ENCODE measurements at regions not wholly inside any gene's neighbourhood (a gene's known extent, or its start where the extent isn't known, plus 50 kb on each side); places are given as distances from the start of the nearest gene placed in this dataset.

GRCh38 chr3:72372161-72372560 is 476.1 kb downstream of the SHQ1 start:
- Histone ChIP-seq H4K20me1 (ENCODE audit: insufficient read depth) (no peaks in the 10 kb centered on the region), H3K27me3 (ENCODE audit: insufficient read depth) (no peaks in the 10 kb centered on the region), H3K4me2 (no peak overlapping the region), H3K4me3 (ENCODE audit: low read depth in 2 of 2, low read length in 1 of 2) (no peak overlapping the region), H3K27ac (ENCODE audit: low read depth in 2 of 2, low read length in 1 of 2) (no peak overlapping the region), H3K36me3 (replicated peaks in 1 of 2; ENCODE audit: control insufficient read depth in 1 of 2, insufficient read depth in 2 of 2, low read length in 1 of 2) (peaks cover 11% of the 10 kb centered on the region in 2 experiments), H3K9me3 (no peaks in the 10 kb centered on the region), H3K79me2 (ENCODE audit: insufficient read depth) (no peaks in the 10 kb centered on the region), H3K9me2 (no peaks in the 10 kb centered on the region), H3K4me1 (ENCODE audit: control insufficient read depth in 1 of 2, insufficient read depth in 2 of 2, low read depth in 1 of 2, low read length in 1 of 2) (peaks cover 0 to 4% of the 10 kb centered on the region in 2 experiments; a peak in 2 of 4 replicates), H3F3A (replicated peaks; ENCODE audit: insufficient read depth) (no peaks in the 10 kb centered on the region), H2AFZ (ENCODE audit: low read depth) (no peak overlapping the region), H3K9ac (no peak overlapping the region)
- TF ChIP-seq CHD2 (IDR thresholded peaks at IDR 0.05; ENCODE audit: low read length, partially characterized antibody) (no peak), SMC3 (IDR thresholded peaks at IDR 0.05; ENCODE audit: low read depth, low read length) (no peak), USF1 (IDR thresholded peaks at IDR 0.05; ENCODE audit: borderline replicate concordance, low read depth) (no peak), YY1 (IDR thresholded peaks at IDR 0.05; ENCODE audit: low read depth) (no peak), RXRA (IDR thresholded peaks at IDR 0.05; ENCODE audit: borderline replicate concordance, low read depth) (no peak), FOSL2 (IDR thresholded peaks at IDR 0.05; ENCODE audit: borderline replicate concordance, low read depth) (no peak), NRF1 (IDR thresholded peaks at IDR 0.05; ENCODE audit: low read depth, low read length) (no peak), MAX (IDR thresholded peaks at IDR 0.05; ENCODE audit: low read depth) (no peak), POLR2AphosphoS5 (IDR thresholded peaks at IDR 0.05; ENCODE audit: low read depth, low read length) (no peak), RFX5 (IDR thresholded peaks at IDR 0.05; ENCODE audit: low read length) (no peak), GATA2 (CRISPR knock-in tag; IDR thresholded peaks at IDR 0.05) (no peak), JUND (IDR thresholded peaks at IDR 0.05) (no peak), CTCF (IDR thresholded peaks at IDR 0.05) (no peak)
- POLR2A ChIA-PET = no interaction called here
- CTCF ChIA-PET = interaction anchor here (0.5 kb wide), 1 partner anchor 155 kb away, joined by 3 read pairs; no protein-coding TSS in a partner anchor
- no peak for DNase-seq
- WGBS (ENCODE audit: low lambda C conversion rate) = 88% methylated on average over 1 of the region's 3 CpGs

GRCh38 chr3:72371431-72371830 is 476.8 kb downstream of the SHQ1 start:
- no peak overlapping the region for H2AFZ ChIP-seq (ENCODE audit: low read depth)
- no peaks in the 10 kb centered on the region for H3F3A ChIP-seq (replicated peaks; ENCODE audit: insufficient read depth)
- no peaks in the 10 kb centered on the region for H3K9me3 ChIP-seq
- peaks cover 4 to 7% of the 10 kb centered on the region in 2 experiments for H3K36me3 ChIP-seq (replicated peaks in 1 of 2; ENCODE audit: control insufficient read depth in 1 of 2, insufficient read depth in 2 of 2, low read length in 1 of 2)
- TF ChIP-seq EZH2phosphoT487 (IDR thresholded peaks at IDR 0.05; ENCODE audit: borderline replicate concordance, low read depth) (no peak), SIN3A (IDR thresholded peaks at IDR 0.05; ENCODE audit: borderline replicate concordance, low read depth, low read length) (no peak), TAF1 (IDR thresholded peaks at IDR 0.05; ENCODE audit: borderline replicate concordance, low read depth, low read length) (no peak), NRF1 (IDR thresholded peaks at IDR 0.05; ENCODE audit: low read depth, low read length) (no peak), MXI1 (IDR thresholded peaks at IDR 0.05; ENCODE audit: low read depth, low read length) (no peak), TCF12 (IDR thresholded peaks at IDR 0.05) (no peak), MEF2A (IDR thresholded peaks at IDR 0.05; ENCODE audit: borderline replicate concordance, low read depth) (no peak), FOXM1 (IDR thresholded peaks at IDR 0.05; ENCODE audit: low read depth) (no peak), RFX5 (IDR thresholded peaks at IDR 0.05; ENCODE audit: low read length) (no peak), FOSL2 (IDR thresholded peaks at IDR 0.05; ENCODE audit: borderline replicate concordance, low read depth) (no peak), IRF3 (IDR thresholded peaks at IDR 0.05; ENCODE audit: low read depth, low read length) (no peak)
- H4K20me1 ChIP-seq (ENCODE audit: insufficient read depth) = no peaks in the 10 kb centered on the region
- H3K4me3 ChIP-seq (ENCODE audit: low read depth in 2 of 2, low read length in 1 of 2) = no peak overlapping the region
- H3K27ac ChIP-seq (ENCODE audit: low read depth in 2 of 2, low read length in 1 of 2) = no peak overlapping the region
- no peak overlapping the region for H3K9ac ChIP-seq
- no peak for DNase-seq
- no peaks in the 10 kb centered on the region for H3K27me3 ChIP-seq (ENCODE audit: insufficient read depth)
- CTCF ChIA-PET = no interaction called here
- no peaks in the 10 kb centered on the region for H3K79me2 ChIP-seq (ENCODE audit: insufficient read depth)
- H3K9me2 ChIP-seq = no peaks in the 10 kb centered on the region
- 87% methylated on average over 7 of the region's 7 CpGs for WGBS (ENCODE audit: low lambda C conversion rate)
- no peak overlapping the region for H3K4me2 ChIP-seq
- POLR2A ChIA-PET = no interaction called here
- peaks cover 0 to 4% of the 10 kb centered on the region in 2 experiments; a peak in 2 of 4 replicates for H3K4me1 ChIP-seq (ENCODE audit: control insufficient read depth in 1 of 2, insufficient read depth in 2 of 2, low read depth in 1 of 2, low read length in 1 of 2)
